HG02763 (cell line): ENCODE measurements at regions not wholly inside any gene's neighbourhood (a gene's known extent, or its start where the extent isn't known, plus 50 kb on each side); places are given as distances from the start of the nearest gene placed in this dataset.

ENCODE experiments used
- ATAC-seq: cut with Tn5 transposase; IDR thresholded peaks from one replicate; pipeline ENCODE4 v1.9.1; 2021; ENCODE audit warnings: mild to moderate bottlenecking, moderate library complexity; ENCODE audit not compliant: unreplicated experiment

GRCh38 chr4:123788577-123788976 is 392.0 kb downstream of the SPRY1 start:
- ATAC-seq: no peak

GRCh38 chr4:123790681-123791080 is 394.1 kb downstream of the SPRY1 start:
- ATAC-seq: no peak

- no peak for ATAC-seq
Measured at GRCh38 chr4:123802082-123802645, 405.6 kb downstream of the SPRY1 start.

GRCh38 chr4:123802933-123803332 is 406.3 kb downstream of the SPRY1 start:
- no peak for ATAC-seq

- no peak for ATAC-seq
Measured at GRCh38 chr4:123804196-123804721, 407.7 kb downstream of the SPRY1 start.

- no peak for ATAC-seq
Measured at GRCh38 chr4:123806056-123806455, 409.5 kb downstream of the SPRY1 start.

- no peak for ATAC-seq
Measured at GRCh38 chr4:123807187-123807586, 410.6 kb downstream of the SPRY1 start.

GRCh38 chr4:123807866-123808265 is 411.3 kb downstream of the SPRY1 start:
- no peak for ATAC-seq

GRCh38 chr4:123809864-123810263 is 413.3 kb downstream of the SPRY1 start:
- ATAC-seq: no peak

GRCh38 chr4:123812066-123812390 is 415.4 kb downstream of the SPRY1 start:
- no peak for ATAC-seq

GRCh38 chr4:123813901-123814300 is 417.3 kb downstream of the SPRY1 start:
- ATAC-seq: no peak

GRCh38 chr4:123816462-123816861 is 419.9 kb downstream of the SPRY1 start:
- no peak for ATAC-seq

- ATAC-seq: no peak
Measured at GRCh38 chr4:123817025-123817688, 420.6 kb downstream of the SPRY1 start.

- no peak for ATAC-seq
Measured at GRCh38 chr4:123819362-123820035, 422.9 kb downstream of the SPRY1 start.

- no peak for ATAC-seq
Measured at GRCh38 chr4:123821861-123822260, 425.3 kb downstream of the SPRY1 start.

- no peak for ATAC-seq
Measured at GRCh38 chr4:123822353-123822752, 425.8 kb downstream of the SPRY1 start.

GRCh38 chr4:123823244-123823643 is 426.6 kb downstream of the SPRY1 start:
- no peak for ATAC-seq

GRCh38 chr4:123824524-123824923 is 427.9 kb downstream of the SPRY1 start:
- ATAC-seq: no peak

GRCh38 chr4:123825596-123826291 is 429.1 kb downstream of the SPRY1 start:
- ATAC-seq: no peak

- ATAC-seq: no peak
Measured at GRCh38 chr4:123826896-123827295, 430.3 kb downstream of the SPRY1 start.

- ATAC-seq: no peak
Measured at GRCh38 chr4:123827511-123827910, 430.9 kb downstream of the SPRY1 start.

- ATAC-seq: no peak
Measured at GRCh38 chr4:123830930-123831329, 434.3 kb downstream of the SPRY1 start.
